ENCODE measurements at regions not wholly inside any gene's neighbourhood (a gene's known extent, or its start where the extent isn't known, plus 50 kb on each side); places are given as distances from the start of the nearest gene placed in this dataset.
"Not testable (repeated sequence)": the region's sequence is repeated elsewhere in the genome, so short reads cannot be mapped to it uniquely, and the experiment has no call there.

DNA sequence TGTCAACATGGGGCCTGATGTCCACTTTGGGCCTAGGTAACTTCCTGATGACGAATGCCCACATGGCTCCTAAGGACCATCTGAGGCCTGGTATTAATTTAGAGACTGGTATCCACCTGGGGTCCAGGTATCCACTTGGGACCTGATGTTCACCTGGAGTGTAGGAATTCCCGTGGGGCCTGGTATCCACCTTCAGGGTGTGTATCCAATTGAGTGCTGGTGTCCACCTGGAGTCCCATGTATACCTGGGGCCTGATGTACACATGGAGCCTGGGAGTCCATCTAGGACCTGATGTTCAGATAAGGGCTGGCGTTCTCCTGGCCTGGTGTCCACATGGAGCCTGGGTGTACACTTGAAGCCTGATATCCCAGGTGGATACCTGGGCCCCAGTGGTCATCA is 520.6 kb downstream of the FOXD4L4 start:
- TF ChIP-seq, protein P1, sequence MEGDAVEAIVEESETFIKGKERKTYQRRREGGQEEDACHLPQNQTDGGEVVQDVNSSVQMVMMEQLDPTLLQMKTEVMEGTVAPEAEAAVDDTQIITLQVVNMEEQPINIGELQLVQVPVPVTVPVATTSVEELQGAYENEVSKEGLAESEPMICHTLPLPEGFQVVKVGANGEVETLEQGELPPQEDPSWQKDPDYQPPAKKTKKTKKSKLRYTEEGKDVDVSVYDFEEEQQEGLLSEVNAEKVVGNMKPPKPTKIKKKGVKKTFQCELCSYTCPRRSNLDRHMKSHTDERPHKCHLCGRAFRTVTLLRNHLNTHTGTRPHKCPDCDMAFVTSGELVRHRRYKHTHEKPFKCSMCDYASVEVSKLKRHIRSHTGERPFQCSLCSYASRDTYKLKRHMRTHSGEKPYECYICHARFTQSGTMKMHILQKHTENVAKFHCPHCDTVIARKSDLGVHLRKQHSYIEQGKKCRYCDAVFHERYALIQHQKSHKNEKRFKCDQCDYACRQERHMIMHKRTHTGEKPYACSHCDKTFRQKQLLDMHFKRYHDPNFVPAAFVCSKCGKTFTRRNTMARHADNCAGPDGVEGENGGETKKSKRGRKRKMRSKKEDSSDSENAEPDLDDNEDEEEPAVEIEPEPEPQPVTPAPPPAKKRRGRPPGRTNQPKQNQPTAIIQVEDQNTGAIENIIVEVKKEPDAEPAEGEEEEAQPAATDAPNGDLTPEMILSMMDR (IDR thresholded peaks at IDR 0.05; ENCODE audit: poor library complexity) = not testable (repeated sequence)
- TF ChIP-seq EZH2phosphoT487 (IDR thresholded peaks at IDR 0.05; ENCODE audit: low read depth, severe bottlenecking, unreplicated experiment) = not testable (repeated sequence)

Data from hepatocyte (in vitro differentiated cells).